ENCODE measurements at regions not wholly inside any gene's neighbourhood (a gene's known extent, or its start where the extent isn't known, plus 50 kb on each side); places are given as distances from the start of the nearest gene placed in this dataset.
A peak's percentile ranks its signal among the peaks of the same experiment; 100 is the strongest.
"Not testable (repeated sequence)": the region's sequence is repeated elsewhere in the genome, so short reads cannot be mapped to it uniquely, and the experiment has no call there.

GRCh38 chr5:145667742-145668141, 167.4 kb downstream of the PRELID2 start:
- Histone ChIP-seq H3K36me3 (ENCODE audit: insufficient read depth, low read length) (no peaks in the 10 kb centered on the region), H3K27ac (no peak overlapping the region), H3K9ac (ENCODE audit: insufficient read length) (no peak overlapping the region), H3K9me3 (ENCODE audit: low read depth, low read length) (no peaks in the 10 kb centered on the region), H3K4me3 (no peak overlapping the region)
- no peak for DNase-seq (ENCODE audit: low read depth, low spot score)
- TF ChIP-seq FOXP2 (optimal IDR thresholded peaks at IDR 0.05; ENCODE audit: control extremely low read depth, extremely low read length, insufficient read depth) = no peak
- no peak for TF ChIP-seq POLR2AphosphoS5 (IDR thresholded peaks at IDR 0.05; ENCODE audit: borderline replicate concordance, low read depth, low read length)
- no peak for TF ChIP-seq EZH2 (IDR thresholded peaks at IDR 0.05)

- Histone ChIP-seq H3K36me3 (ENCODE audit: insufficient read depth, low read length) (no peaks in the 10 kb centered on the region), H3K9me3 (ENCODE audit: low read depth, low read length) (no peaks in the 10 kb centered on the region)
- TF ChIP-seq POLR2AphosphoS5 (IDR thresholded peaks at IDR 0.05; ENCODE audit: borderline replicate concordance, low read depth, low read length) (no peak), FOXP2 (optimal IDR thresholded peaks at IDR 0.05; ENCODE audit: control extremely low read depth, extremely low read length, insufficient read depth) (no peak), EZH2 (IDR thresholded peaks at IDR 0.05) (no peak)
These were observed 168.6 kb downstream of the PRELID2 start for GRCh38 chr5:145666591-145666990.

DNA sequence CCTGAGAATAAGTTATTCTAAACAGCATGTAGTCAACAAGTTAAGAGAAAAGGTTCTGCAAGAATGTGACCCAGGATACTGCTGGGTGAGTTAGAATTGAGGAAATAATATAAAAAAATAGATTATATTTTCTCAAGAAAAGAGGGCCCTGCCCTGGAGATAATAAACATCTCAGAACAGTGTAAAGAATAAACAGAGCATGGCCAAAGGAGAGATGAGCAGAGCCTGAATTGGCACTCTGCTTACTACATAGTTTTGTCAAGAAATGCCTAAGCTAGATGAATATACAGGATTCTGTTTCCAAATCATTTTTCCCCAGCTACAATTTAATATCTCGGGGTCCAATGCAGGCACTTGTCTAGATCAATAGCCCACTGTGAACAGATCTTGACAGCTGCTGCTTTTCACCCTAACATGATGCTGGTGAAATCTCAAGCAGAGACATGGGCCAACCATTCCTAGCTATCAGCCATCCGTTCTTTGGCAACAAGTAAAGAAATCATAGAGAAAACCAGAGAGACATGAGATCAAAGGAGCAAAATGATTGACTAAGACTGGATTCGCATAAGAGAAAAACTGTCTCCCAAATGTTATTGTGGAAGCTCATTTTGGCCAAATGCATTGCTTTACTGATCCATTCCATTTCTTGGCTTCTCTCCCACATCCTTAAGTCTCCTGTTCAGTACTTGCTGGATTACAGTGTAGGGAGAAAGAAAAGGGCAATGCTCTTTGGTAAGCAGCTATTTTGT, 173.2 kb downstream of the PRELID2 start:
- H3K36me3 ChIP-seq (ENCODE audit: insufficient read depth, low read length) = no peaks in the 10 kb centered on the region
- TF ChIP-seq EZH2 (IDR thresholded peaks at IDR 0.05) = no peak
- TF ChIP-seq POLR2AphosphoS5 (IDR thresholded peaks at IDR 0.05; ENCODE audit: borderline replicate concordance, low read depth, low read length) = no peak
- TF ChIP-seq FOXP2 (optimal IDR thresholded peaks at IDR 0.05; ENCODE audit: control extremely low read depth, extremely low read length, insufficient read depth) = no peak
- H3K9me3 ChIP-seq (ENCODE audit: low read depth, low read length) = no peaks in the 10 kb centered on the region
- H3K9ac ChIP-seq (ENCODE audit: insufficient read length) = no peak overlapping the region
- no peak overlapping the region for H3K4me3 ChIP-seq
- no peak overlapping the region for H3K27ac ChIP-seq
- no peak for DNase-seq (ENCODE audit: low read depth, low spot score)

More at GRCh38 chr5:145666591-145666990, 168.6 kb downstream of the PRELID2 start:
- no peak overlapping the region for H3K9ac ChIP-seq (ENCODE audit: insufficient read length)
- DNase-seq (ENCODE audit: low read depth, low spot score) = no peak
- no peak overlapping the region for H3K27ac ChIP-seq
- H3K4me3 ChIP-seq = no peak overlapping the region

- Histone ChIP-seq H3K9me3 (ENCODE audit: low read depth, low read length) (no peaks in the 10 kb centered on the region), H3K9ac (ENCODE audit: insufficient read length) (no peak overlapping the region), H3K27ac (peak overlapping the region; percentile 66), H3K36me3 (ENCODE audit: insufficient read depth, low read length) (no peaks in the 10 kb centered on the region), H3K4me3 (peak overlapping the region; percentile 8; the same call in 1 of the 2 replicates)
- TF ChIP-seq FOXP2 (optimal IDR thresholded peaks at IDR 0.05; ENCODE audit: control extremely low read depth, extremely low read length, insufficient read depth) = no peak
- no peak for TF ChIP-seq POLR2AphosphoS5 (IDR thresholded peaks at IDR 0.05; ENCODE audit: borderline replicate concordance, low read depth, low read length)
- no peak for TF ChIP-seq EZH2 (IDR thresholded peaks at IDR 0.05)
- DNase-seq (ENCODE audit: low read depth, low spot score) = peak; percentile 34
These were observed 174.1 kb downstream of the PRELID2 start for GRCh38 chr5:145660897-145661640.

GRCh38 chr5:145658435-145658834, 176.7 kb downstream of the PRELID2 start:
- no peaks in the 10 kb centered on the region for H3K36me3 ChIP-seq (ENCODE audit: insufficient read depth, low read length)
- no peak overlapping the region for H3K9ac ChIP-seq (ENCODE audit: insufficient read length)
- no peaks in the 10 kb centered on the region for H3K9me3 ChIP-seq (ENCODE audit: low read depth, low read length)
- H3K27ac ChIP-seq = no peak overlapping the region
- H3K4me3 ChIP-seq = no peak overlapping the region
- TF ChIP-seq FOXP2 (optimal IDR thresholded peaks at IDR 0.05; ENCODE audit: control extremely low read depth, extremely low read length, insufficient read depth) (no peak), EZH2 (IDR thresholded peaks at IDR 0.05) (no peak), POLR2AphosphoS5 (IDR thresholded peaks at IDR 0.05; ENCODE audit: borderline replicate concordance, low read depth, low read length) (no peak)
- no peak for DNase-seq (ENCODE audit: low read depth, low spot score)

GRCh38 chr5:145652700-145653099, 182.4 kb downstream of the PRELID2 start:
- H3K27ac ChIP-seq; H3K9ac ChIP-seq (ENCODE audit: insufficient read length); H3K4me3 ChIP-seq; H3K9me3 ChIP-seq (ENCODE audit: low read depth, low read length); H3K36me3 ChIP-seq (ENCODE audit: insufficient read depth, low read length); DNase-seq (ENCODE audit: low read depth, low spot score): not testable (repeated sequence)

- H3K36me3 ChIP-seq (ENCODE audit: insufficient read depth, low read length); H3K4me3 ChIP-seq; H3K9ac ChIP-seq (ENCODE audit: insufficient read length); DNase-seq (ENCODE audit: low read depth, low spot score); H3K27ac ChIP-seq; H3K9me3 ChIP-seq (ENCODE audit: low read depth, low read length): not testable (repeated sequence)
These were observed 188.0 kb downstream of the PRELID2 start for GRCh38 chr5:145647137-145647536.

GRCh38 chr5:145643214-145643613, 191.9 kb downstream of the PRELID2 start:
- not testable (repeated sequence) for H3K36me3 ChIP-seq (ENCODE audit: insufficient read depth, low read length); H3K9me3 ChIP-seq (ENCODE audit: low read depth, low read length); H3K27ac ChIP-seq; DNase-seq (ENCODE audit: low read depth, low spot score); H3K4me3 ChIP-seq; H3K9ac ChIP-seq (ENCODE audit: insufficient read length)

- DNase-seq (ENCODE audit: low read depth, low spot score) = no peak
- Histone ChIP-seq H3K9ac (ENCODE audit: insufficient read length) (no peak overlapping the region), H3K36me3 (ENCODE audit: insufficient read depth, low read length) (no peaks in the 10 kb centered on the region), H3K9me3 (ENCODE audit: low read depth, low read length) (no peaks in the 10 kb centered on the region), H3K4me3 (no peak overlapping the region), H3K27ac (no peak overlapping the region)
- no peak for TF ChIP-seq FOXP2 (optimal IDR thresholded peaks at IDR 0.05; ENCODE audit: control extremely low read depth, extremely low read length, insufficient read depth)
- no peak for TF ChIP-seq EZH2 (IDR thresholded peaks at IDR 0.05)
- TF ChIP-seq POLR2AphosphoS5 (IDR thresholded peaks at IDR 0.05; ENCODE audit: borderline replicate concordance, low read depth, low read length) = no peak
These were observed 197.7 kb downstream of the PRELID2 start for GRCh38 chr5:145637396-145637795.

All from SK-N-MC (cell line).